ENCODE measurements at regions not wholly inside any gene's neighbourhood (a gene's known extent, or its start where the extent isn't known, plus 50 kb on each side); places are given as distances from the start of the nearest gene placed in this dataset.
"Not testable (repeated sequence)": the region's sequence is repeated elsewhere in the genome, so short reads cannot be mapped to it uniquely, and the experiment has no call there.

- not testable (repeated sequence) for H3K27ac ChIP-seq (ENCODE audit: insufficient read depth, low read length, poor library complexity, severe bottlenecking); H3K4me3 ChIP-seq (ENCODE audit: insufficient read depth, low read depth, low read length, poor library complexity, severe bottlenecking); H3K4me1 ChIP-seq (ENCODE audit: control insufficient read depth, insufficient read depth, low read length, poor library complexity, severe bottlenecking); DNase-seq; H3K9me3 ChIP-seq (ENCODE audit: control insufficient read depth, low read length); H3K36me3 ChIP-seq (ENCODE audit: control insufficient read depth, insufficient read depth, low read length); H3K27me3 ChIP-seq (replicated peaks; ENCODE audit: control insufficient read depth, insufficient read depth, low read length, poor library complexity, severe bottlenecking)
Observed at GRCh38 chr21:31819692-31820091, 53.1 kb upstream of the HUNK start.

- not testable (repeated sequence) for H3K4me1 ChIP-seq (ENCODE audit: control insufficient read depth, insufficient read depth, low read length, poor library complexity, severe bottlenecking); H3K4me3 ChIP-seq (ENCODE audit: insufficient read depth, low read depth, low read length, poor library complexity, severe bottlenecking); H3K9me3 ChIP-seq (ENCODE audit: control insufficient read depth, low read length)
Observed at GRCh38 chr21:31814356-31814755, 58.5 kb upstream of the HUNK start.

GRCh38 chr21:31813862-31814261 lies 59.0 kb upstream of the HUNK start:
- H3K36me3 ChIP-seq (ENCODE audit: control insufficient read depth, insufficient read depth, low read length), result no peaks in the 10 kb centered on the region
- no peak overlapping the region for H3K27ac ChIP-seq (ENCODE audit: insufficient read depth, low read length, poor library complexity, severe bottlenecking)
- H3K9me3 ChIP-seq (ENCODE audit: control insufficient read depth, low read length), result no peaks in the 10 kb centered on the region
- no peak for DNase-seq
- H3K4me1 ChIP-seq (ENCODE audit: control insufficient read depth, insufficient read depth, low read length, poor library complexity, severe bottlenecking), result no peaks in the 10 kb centered on the region
- H3K27me3 ChIP-seq (replicated peaks; ENCODE audit: control insufficient read depth, insufficient read depth, low read length, poor library complexity, severe bottlenecking), result no peaks in the 10 kb centered on the region
- no peak overlapping the region for H3K4me3 ChIP-seq (ENCODE audit: insufficient read depth, low read depth, low read length, poor library complexity, severe bottlenecking)

More at GRCh38 chr21:31814356-31814755, 58.5 kb upstream of the HUNK start:
- H3K36me3 ChIP-seq (ENCODE audit: control insufficient read depth, insufficient read depth, low read length); DNase-seq; H3K27me3 ChIP-seq (replicated peaks; ENCODE audit: control insufficient read depth, insufficient read depth, low read length, poor library complexity, severe bottlenecking); H3K27ac ChIP-seq (ENCODE audit: insufficient read depth, low read length, poor library complexity, severe bottlenecking): not testable (repeated sequence)

GRCh38 chr21:31804008-31804394 lies 68.8 kb upstream of the HUNK start:
- DNase-seq, result no peak
- H3K27ac ChIP-seq (ENCODE audit: insufficient read depth, low read length, poor library complexity, severe bottlenecking), result no peak overlapping the region
- H3K36me3 ChIP-seq (ENCODE audit: control insufficient read depth, insufficient read depth, low read length), result no peaks in the 10 kb centered on the region
- no peaks in the 10 kb centered on the region for H3K9me3 ChIP-seq (ENCODE audit: control insufficient read depth, low read length)
- H3K4me1 ChIP-seq (ENCODE audit: control insufficient read depth, insufficient read depth, low read length, poor library complexity, severe bottlenecking), result no peaks in the 10 kb centered on the region
- H3K4me3 ChIP-seq (ENCODE audit: insufficient read depth, low read depth, low read length, poor library complexity, severe bottlenecking), result no peak overlapping the region
- no peaks in the 10 kb centered on the region for H3K27me3 ChIP-seq (replicated peaks; ENCODE audit: control insufficient read depth, insufficient read depth, low read length, poor library complexity, severe bottlenecking)

GRCh38 chr21:31803039-31804007 lies 69.5 kb upstream of the HUNK start:
- Histone ChIP-seq H3K9me3 (ENCODE audit: control insufficient read depth, low read length) (no peaks in the 10 kb centered on the region), H3K36me3 (ENCODE audit: control insufficient read depth, insufficient read depth, low read length) (no peaks in the 10 kb centered on the region), H3K4me3 (ENCODE audit: insufficient read depth, low read depth, low read length, poor library complexity, severe bottlenecking) (no peak overlapping the region), H3K4me1 (ENCODE audit: control insufficient read depth, insufficient read depth, low read length, poor library complexity, severe bottlenecking) (no peaks in the 10 kb centered on the region), H3K27ac (ENCODE audit: insufficient read depth, low read length, poor library complexity, severe bottlenecking) (no peak overlapping the region), H3K27me3 (replicated peaks; ENCODE audit: control insufficient read depth, insufficient read depth, low read length, poor library complexity, severe bottlenecking) (no peaks in the 10 kb centered on the region)
- DNase-seq, result no peak

GRCh38 chr21:31802331-31802730 lies 70.4 kb upstream of the SCAF4 start:
- no peak overlapping the region for H3K27ac ChIP-seq (ENCODE audit: insufficient read depth, low read length, poor library complexity, severe bottlenecking)
- H3K4me1 ChIP-seq (ENCODE audit: control insufficient read depth, insufficient read depth, low read length, poor library complexity, severe bottlenecking), result no peaks in the 10 kb centered on the region
- H3K36me3 ChIP-seq (ENCODE audit: control insufficient read depth, insufficient read depth, low read length), result no peaks in the 10 kb centered on the region
- H3K9me3 ChIP-seq (ENCODE audit: control insufficient read depth, low read length), result no peaks in the 10 kb centered on the region
- H3K4me3 ChIP-seq (ENCODE audit: insufficient read depth, low read depth, low read length, poor library complexity, severe bottlenecking), result no peak overlapping the region
- H3K27me3 ChIP-seq (replicated peaks; ENCODE audit: control insufficient read depth, insufficient read depth, low read length, poor library complexity, severe bottlenecking), result no peaks in the 10 kb centered on the region
- DNase-seq, result no peak

GRCh38 chr21:31801551-31802219 lies 69.8 kb upstream of the SCAF4 start:
- no peak for DNase-seq
- H3K4me1 ChIP-seq (ENCODE audit: control insufficient read depth, insufficient read depth, low read length, poor library complexity, severe bottlenecking), result no peaks in the 10 kb centered on the region
- H3K27me3 ChIP-seq (replicated peaks; ENCODE audit: control insufficient read depth, insufficient read depth, low read length, poor library complexity, severe bottlenecking), result no peaks in the 10 kb centered on the region
- no peak overlapping the region for H3K27ac ChIP-seq (ENCODE audit: insufficient read depth, low read length, poor library complexity, severe bottlenecking)
- no peaks in the 10 kb centered on the region for H3K9me3 ChIP-seq (ENCODE audit: control insufficient read depth, low read length)
- no peak overlapping the region for H3K4me3 ChIP-seq (ENCODE audit: insufficient read depth, low read depth, low read length, poor library complexity, severe bottlenecking)
- no peaks in the 10 kb centered on the region for H3K36me3 ChIP-seq (ENCODE audit: control insufficient read depth, insufficient read depth, low read length)

- Histone ChIP-seq H3K9me3 (ENCODE audit: control insufficient read depth, low read length) (no peaks in the 10 kb centered on the region), H3K27ac (ENCODE audit: insufficient read depth, low read length, poor library complexity, severe bottlenecking) (peak overlapping the region; percentile 18), H3K4me3 (ENCODE audit: insufficient read depth, low read depth, low read length, poor library complexity, severe bottlenecking) (no peak overlapping the region), H3K36me3 (ENCODE audit: control insufficient read depth, insufficient read depth, low read length) (no peaks in the 10 kb centered on the region), H3K4me1 (ENCODE audit: control insufficient read depth, insufficient read depth, low read length, poor library complexity, severe bottlenecking) (no peaks in the 10 kb centered on the region), H3K27me3 (replicated peaks; ENCODE audit: control insufficient read depth, insufficient read depth, low read length, poor library complexity, severe bottlenecking) (no peaks in the 10 kb centered on the region)
- no peak for DNase-seq
Observed at GRCh38 chr21:31798842-31799704, 67.2 kb upstream of the SCAF4 start.

- no peak for DNase-seq
- Histone ChIP-seq H3K4me1 (ENCODE audit: control insufficient read depth, insufficient read depth, low read length, poor library complexity, severe bottlenecking) (no peaks in the 10 kb centered on the region), H3K27ac (ENCODE audit: insufficient read depth, low read length, poor library complexity, severe bottlenecking) (no peak overlapping the region), H3K27me3 (replicated peaks; ENCODE audit: control insufficient read depth, insufficient read depth, low read length, poor library complexity, severe bottlenecking) (peaks cover 3% of the 10 kb centered on the region), H3K4me3 (ENCODE audit: insufficient read depth, low read depth, low read length, poor library complexity, severe bottlenecking) (no peak overlapping the region), H3K9me3 (ENCODE audit: control insufficient read depth, low read length) (no peaks in the 10 kb centered on the region), H3K36me3 (ENCODE audit: control insufficient read depth, insufficient read depth, low read length) (no peaks in the 10 kb centered on the region)
Observed at GRCh38 chr21:31795992-31796391, 64.1 kb upstream of the SCAF4 start.
